ENCODE measurements at regions not wholly inside any gene's neighbourhood (a gene's known extent, or its start where the extent isn't known, plus 50 kb on each side); places are given as distances from the start of the nearest gene placed in this dataset.

DNA sequence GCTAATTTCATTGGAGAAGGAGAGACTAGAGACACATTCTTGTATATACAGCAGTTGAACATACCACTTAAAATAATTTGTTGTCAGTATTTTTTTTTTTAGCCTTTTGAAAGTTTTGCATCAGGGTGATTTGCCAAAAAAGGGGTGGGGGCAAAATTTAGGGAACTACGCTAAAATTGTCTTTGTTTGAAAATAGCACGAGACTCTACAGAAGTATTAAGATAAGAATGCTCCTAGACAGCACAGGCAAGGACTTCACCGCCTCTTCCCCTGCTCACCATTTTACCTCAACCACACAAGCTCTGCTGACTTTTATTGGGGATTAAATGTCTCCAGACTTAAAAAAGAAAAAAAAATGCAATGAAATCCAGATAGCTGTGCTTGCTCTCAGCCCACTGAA lies 236.1 kb upstream of the USP25 start:
- DNase-seq, result no peak

DNA sequence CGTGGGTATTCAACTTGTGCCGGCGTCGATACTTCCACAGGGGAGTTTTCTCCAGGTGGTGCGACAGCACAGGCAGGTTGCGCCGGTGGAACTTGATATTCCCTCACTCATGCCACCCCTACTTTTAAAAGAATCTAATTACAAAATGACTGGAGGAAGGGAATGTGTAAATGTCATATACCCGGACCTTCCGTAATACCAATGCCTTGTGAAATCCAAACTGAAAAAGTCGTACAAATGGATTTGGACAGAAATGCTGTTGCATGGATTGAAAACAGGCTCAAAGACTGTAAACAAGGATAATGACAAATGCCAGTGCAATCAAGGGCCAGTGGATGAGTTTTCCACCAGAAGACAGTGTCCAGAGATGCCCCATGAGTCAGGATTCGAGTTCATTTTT lies 235.3 kb upstream of the USP25 start:
- no peak for DNase-seq

DNA sequence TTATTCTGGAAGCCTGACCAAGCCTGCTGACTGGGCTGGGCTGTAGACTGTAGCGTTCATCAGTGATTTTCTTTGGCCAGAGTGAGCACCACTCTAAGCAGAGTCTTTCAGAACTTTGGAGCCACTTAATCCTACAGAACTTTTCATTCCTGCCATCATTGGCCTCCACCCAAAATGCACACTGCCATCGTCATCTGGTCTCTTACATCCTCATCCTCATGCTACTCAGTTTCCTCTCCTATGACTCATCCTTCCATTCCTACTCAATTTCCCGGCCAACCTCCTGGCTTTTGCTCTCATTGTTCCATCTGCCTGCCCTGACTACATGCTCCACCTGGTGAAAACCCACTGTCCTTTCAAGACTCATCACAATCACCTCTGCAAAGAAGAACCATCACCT lies 233.8 kb upstream of the USP25 start:
- no peak for DNase-seq

DNA sequence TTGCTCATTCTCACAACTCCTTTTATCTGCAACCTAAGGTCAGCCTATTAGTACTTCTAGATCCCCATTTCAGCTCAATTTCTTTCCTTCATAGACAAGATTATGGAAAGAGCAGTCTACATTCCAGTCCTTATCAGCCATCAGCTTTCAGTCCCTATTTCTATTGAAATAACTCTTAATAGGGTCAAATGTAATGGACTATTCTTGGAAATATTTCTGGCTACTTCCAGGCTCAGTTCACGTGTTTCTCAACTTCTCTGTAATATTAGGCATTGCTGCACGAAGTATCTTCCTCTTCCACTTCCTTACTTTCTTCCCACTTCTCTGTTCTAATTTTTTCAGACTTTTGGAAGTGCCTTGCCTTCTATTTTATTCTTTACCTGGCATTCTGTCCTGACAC lies 232.9 kb upstream of the USP25 start:
- DNase-seq, result no peak

DNA sequence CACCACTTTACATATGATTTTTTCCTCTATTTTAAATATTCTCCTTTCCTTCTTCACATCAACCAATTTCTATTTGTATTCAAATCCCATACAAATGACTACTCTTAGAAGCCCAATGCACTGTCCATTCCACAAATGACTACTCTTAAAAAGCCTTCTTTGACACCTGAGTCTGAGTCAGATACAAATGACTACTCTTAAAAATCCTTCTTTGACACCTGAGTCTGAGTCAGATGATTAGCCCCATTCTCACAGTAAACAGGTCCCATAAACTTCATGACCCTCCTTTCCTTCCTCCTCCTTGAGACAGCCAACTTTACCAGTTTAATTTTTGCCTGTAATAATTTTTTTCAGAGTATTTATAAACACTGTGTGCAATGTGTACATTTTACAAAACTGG lies 231.3 kb upstream of the USP25 start:
- DNase-seq, result no peak

DNA sequence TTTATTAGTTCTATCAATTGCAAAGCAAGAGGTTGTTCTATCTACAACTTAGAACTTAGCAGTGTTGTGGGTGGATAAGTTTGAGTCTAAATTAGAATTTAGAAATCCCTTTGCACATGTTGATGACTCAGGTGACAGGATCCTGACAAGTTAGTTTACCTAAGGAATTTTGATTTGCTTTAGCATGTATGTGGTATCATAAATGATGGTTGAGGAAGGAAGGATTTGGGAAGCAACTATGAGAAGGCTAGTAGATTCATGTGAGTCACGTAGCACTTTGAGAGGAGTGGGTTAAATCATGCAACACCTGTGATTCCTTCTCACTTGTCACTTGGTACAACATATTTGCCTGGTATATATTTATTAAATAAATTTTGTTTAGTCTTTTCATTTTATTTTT lies 223.7 kb upstream of the USP25 start:
- DNase-seq, result no peak

DNA sequence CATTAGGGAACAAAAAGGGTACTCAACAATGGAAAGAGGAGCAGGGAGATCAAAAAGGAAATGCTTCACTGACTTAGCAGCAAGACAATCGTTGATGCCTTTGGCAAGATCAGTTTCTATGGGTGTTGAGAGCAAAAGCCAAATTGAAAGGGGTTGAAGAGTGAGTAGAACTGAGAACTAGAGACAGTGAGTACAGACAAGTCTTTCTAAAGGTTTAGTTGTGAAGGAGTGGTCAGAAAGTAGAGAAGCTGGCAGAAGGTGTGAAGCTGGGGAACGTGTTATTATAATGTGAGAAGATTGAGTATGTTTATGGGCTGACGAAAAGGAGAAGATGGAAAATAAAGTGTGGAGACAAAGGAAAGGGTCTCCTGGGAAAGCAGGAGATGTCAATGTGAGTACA lies 221.2 kb upstream of the USP25 start:
- DNase-seq, result no peak

DNA sequence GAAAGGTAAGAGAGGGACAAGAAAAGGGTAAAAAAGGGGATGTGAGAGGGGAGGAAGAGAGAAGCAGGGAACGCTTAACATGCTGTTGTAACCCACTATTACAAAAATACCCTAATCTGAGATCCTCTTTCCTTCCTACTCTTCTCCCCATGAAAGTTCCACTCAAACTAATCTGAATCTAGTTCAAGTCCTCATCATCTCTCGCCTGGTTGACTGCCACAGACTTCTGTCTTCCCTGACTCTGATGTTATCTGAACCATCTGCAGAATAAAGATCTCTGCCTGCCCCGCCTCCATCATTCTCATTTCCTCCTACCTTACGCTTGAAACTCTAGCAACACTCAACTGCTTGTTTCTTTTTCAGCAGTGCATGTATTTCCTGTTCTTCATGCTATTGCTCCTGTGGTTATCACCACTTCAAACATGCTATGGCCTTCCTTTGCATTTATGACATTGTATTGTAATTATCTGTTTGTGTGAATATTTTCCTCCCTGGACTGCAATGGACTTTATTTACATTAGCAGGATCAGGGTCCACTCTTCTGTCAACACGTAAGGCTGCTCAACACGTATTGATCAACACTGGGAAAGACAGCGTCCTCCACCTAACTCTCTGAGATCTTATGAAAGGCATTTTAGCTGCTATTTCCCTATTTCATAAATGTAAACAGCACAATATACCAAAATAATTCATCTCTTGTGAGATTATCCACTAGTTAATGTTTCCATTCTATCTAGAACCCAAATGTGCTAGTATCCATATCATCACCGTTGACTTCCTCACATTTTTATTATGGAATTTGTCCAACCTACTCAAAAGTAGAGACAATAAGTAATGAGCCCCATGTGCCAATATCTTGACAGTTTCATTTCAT lies 215.5 kb upstream of the USP25 start:
- DNase-seq, result no peak

DNA sequence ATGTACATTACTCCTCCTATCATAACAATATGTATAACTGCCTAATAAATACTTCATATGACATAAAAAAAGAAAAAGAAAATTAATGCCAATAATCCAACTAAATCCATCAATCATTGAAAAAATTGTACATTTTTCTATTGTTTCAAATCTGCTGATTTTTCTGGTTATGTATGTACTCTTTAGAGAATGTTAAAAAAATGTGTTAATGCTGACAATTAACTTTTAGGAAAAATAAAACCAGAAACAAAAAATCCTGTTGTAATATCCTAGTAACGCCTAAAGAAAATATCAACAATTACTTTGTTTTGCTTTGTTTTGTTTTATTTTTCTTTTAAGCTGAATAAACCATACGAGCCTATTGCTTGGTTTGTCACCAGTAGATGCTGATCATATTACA lies 213.9 kb upstream of the USP25 start:
- no peak for DNase-seq

DNA sequence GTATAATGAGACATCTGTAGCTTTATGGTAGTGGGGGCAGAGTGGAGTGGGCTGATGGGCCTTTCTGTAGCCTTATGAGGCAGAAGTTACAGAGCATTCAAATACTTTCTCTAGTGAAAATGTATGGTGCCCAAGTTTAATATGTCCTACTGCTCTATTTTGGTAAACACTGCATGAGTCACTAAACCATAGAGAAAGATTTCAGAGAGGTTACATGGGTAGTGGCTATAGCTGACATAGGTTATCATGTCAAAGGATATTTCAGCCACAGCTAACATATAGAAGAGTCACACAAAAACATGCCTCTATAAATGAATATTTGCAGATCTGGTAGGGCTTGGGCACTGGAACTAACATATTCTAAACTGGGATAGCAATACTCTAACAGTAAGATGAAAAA lies 212.4 kb upstream of the USP25 start:
- no peak for DNase-seq

DNA sequence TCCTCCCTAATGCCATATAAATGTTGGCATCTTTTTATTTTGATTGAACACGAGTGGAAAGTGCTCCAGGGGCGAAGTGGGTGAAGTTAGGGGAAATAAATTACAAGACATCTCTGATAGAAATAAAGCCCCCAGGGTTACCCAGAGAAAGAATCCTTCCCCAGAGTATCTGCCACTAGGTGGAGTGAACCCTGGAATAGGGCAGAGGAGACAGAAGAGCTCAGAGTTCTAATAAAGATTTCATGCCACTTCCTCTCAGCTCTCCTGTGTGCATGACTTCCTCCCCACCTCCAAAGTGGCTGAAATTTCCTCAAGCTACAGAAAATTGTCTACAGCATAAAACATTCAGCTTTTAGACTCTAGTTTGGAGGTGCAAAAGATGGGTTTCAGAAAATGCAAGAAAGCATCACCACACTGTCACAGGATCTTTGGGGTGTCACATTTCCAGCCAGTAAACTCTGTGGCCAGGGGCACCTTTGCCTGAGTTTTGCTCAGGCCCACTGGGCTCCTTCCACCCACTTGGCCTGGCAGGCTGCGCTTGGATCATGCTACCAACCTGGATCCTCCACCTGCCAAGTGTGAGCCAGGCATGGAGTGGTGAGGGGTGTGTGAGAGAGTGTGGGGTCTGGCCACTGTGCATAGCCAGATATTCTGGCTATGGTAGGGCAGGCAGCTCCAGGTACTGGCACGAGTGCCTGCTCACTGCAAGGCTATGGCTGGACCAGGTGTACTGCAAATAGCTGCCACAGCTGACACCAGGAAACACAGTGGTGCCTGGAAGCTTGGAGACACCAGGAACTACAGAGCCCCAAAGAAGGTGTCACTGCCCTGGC lies 208.8 kb upstream of the USP25 start:
- DNase-seq, result no peak

DNA sequence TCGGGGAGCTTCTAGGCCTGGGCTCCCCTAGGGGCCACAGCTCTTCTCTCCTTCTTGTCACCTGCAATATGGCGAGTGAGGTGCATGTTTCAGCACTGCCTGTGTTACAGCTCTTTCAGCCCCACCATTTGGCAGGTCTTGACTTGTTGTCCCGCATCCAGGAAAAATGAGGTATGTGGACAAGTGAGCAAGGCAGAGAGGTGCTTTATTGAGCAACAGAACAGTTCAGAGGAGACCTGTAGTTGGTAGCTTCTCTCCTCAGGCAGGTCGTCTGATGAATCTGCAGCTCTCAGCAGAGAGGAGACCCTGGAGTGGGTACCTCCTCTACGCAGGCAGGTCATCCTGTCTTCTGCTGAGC lies 208.2 kb upstream of the USP25 start:
- DNase-seq, result no peak

DNA sequence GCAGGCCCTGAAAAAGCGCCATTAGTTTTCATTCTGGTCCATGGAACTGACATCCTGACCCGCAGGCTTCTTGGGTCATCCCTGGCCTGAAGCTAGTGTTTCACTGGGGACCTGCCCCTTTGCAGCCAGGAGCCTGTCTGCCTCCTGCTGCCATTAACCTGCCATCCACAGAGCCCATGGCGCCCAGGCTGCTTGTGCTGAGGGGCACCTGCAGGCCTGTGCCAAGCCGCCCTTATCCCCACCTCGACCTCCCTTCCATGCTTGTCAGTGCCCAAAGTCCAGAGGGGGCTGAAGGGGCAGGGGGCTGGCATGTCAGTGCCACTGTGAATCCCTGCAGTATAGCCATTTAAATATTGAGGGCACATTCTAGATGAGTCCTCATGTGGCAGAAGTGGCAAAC lies 207.6 kb upstream of the USP25 start:
- DNase-seq, result no peak

DNA sequence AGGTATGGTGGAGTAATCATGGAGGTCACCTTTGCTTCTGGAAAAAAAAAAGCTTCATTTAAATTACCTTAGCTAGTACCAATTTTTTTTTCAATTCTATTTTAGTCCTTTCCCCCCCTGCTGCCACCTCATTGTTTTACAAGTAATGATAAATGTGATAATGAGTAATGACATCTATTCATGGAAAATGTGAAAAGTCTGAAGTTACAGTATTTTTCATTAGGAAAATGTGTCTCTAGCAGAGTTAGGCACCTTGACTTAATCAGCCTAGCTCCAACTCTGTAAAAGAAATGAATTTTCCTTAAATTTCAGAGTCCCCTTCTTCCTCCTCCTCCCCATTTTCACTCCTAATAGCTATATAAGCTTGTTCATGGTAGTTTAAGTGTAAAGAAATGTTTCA lies 204.9 kb upstream of the USP25 start:
- no peak for DNase-seq

DNA sequence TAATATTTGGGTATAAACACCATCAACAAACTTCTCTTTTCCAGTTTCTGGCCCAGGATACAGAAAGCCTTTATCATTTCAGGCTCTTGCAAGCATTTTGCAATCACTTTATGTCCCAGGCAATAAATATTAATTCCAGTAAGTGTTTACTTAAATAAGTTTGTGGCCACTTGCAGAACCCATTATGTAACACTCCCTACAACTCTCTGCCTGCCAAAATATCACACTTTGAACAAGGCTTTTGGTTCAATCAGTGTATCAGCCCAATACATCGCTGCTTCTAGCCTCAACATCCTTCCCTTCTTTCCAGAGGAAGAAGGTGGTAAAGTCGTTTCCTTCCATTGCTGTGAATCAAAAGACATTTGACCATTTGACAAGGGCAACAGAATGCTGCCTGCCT lies 203.0 kb upstream of the USP25 start:
- DNase-seq, result no peak

DNA sequence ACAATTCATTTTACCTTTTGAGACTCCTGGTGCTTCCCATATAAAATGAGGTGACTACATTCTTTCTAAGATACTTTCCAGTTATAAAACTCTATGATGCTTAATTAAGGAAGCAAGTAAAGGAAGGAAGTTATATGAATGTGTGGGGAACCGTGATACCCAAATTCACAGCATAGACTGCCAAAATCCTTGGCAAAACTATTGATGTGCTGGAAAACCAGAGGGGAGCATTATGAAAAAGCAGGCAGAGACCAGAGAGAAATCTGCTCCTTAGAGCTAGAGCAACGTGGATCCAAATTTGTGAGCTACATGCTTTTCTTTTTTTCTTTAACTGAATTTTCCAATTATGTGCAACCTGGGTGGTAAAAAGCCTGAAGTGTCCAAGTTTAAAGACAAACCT lies 201.4 kb upstream of the USP25 start:
- no peak for DNase-seq

DNA sequence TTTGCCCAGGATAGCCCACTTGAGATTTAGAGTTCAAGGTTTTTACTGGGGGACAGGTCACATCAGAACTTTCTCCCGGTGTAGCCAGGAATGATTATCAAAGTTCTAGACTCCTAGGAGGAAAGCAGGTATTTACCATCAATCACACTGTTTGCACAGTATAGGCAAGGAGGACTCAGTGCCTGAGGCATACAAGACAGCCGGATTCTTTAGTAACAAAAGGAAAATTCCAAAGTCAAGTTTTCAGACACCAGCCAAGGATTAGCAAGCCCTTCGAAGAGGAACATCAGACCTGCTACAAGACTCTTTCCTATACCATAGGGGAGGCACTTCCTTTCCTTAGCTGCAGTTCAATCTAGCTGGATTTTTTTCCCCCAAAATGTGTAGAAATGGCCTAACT lies 197.8 kb upstream of the USP25 start:
- DNase-seq, result no peak

DNA sequence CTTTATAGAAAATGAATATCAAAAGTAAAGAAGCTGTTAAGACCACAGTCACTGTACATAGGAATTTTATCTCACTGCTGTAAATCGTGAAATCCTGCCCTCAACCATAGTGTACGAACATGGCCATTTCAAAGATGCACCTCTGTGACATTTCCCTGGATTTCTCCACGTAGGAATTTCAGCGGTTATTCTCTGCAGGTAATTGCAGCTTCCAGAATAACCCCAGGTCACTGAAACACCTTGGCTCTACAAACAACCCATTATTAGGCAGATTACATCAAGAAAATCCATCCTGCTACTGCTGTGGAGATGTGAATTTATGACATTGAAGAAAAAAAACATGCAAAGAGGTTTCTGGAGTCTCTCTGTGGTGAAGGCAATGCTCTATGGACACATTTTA lies 196.2 kb upstream of the USP25 start:
- no peak for DNase-seq

DNA sequence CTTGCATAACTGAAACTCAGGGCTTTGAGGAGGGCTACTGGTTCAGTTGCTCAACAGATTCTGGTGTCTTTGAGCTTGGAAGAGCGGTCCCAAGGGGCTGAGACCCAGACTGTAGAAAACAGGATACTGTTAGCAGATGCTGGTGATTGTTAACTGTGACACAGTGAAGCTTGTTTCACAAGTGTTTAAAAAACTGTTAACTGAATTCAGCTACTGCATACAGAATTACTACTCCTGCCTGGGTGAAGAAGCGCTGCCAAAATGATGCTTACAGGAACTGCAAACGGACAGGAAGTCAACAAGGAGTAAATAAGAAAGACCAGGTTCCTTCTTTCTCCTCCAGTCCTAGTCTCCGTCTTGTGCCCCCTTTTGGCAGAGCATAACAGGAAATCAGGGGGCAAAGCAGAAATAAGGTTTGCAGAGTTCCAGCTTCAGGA lies 195.3 kb upstream of the USP25 start:
- DNase-seq, result no peak

DNA sequence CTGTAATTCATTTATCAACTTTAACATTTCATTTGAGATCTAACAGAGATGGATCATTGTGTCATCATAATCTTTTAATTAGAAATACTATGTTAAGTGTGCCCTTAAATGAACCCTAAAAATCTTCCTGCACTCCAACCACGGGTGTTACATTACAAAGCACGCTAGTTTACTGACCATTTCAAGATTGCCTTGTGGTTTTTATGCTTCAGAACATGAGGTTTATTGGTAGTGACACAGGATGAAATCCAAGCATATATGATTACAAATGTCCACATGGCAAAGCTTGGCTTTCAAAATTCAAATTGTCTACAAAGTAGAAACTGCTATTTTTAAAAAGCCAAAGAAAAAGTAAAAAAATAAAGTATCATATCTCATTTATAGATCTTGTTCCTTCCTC lies 190.4 kb upstream of the USP25 start:
- DNase-seq, result no peak

DNA sequence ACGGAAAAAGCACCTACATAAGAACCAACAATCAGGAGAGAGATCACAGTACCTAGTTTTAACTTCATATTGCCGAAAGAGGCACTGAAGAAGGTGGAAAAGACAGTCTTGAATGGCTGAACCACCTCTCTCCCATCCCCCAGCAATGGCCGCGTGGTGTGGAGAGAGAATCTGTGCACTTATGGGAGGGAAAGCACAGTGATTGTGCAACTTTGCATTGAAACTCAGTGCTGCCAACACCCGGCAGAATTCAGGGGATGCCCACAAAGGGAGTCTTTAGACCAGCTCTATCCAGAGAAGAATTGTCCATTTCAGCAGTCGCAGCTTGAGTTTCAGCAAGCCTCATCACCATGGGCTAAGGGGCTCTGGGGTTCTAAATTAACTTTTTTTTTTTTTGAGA lies 186.3 kb upstream of the USP25 start:
- DNase-seq, result no peak

DNA sequence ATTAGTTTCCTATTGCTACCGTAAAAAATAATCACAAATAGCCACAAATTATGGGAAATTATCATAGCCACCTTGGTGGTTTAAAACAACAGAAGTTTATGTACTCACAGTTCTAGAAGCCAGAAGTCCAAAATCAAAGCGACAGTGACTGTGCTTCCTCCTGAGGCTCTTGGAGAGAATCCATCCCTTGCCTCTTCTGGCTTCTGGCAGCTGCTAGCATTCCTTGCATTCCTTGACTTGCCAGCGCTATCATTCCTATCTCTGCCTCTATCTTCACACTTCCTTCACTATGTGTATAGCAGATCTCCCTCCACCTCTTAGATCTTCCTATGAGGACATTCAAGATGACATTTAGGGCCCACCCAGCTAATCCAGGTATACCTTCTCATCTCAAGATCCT lies 180.1 kb upstream of the USP25 start:
- no peak for DNase-seq

DNA sequence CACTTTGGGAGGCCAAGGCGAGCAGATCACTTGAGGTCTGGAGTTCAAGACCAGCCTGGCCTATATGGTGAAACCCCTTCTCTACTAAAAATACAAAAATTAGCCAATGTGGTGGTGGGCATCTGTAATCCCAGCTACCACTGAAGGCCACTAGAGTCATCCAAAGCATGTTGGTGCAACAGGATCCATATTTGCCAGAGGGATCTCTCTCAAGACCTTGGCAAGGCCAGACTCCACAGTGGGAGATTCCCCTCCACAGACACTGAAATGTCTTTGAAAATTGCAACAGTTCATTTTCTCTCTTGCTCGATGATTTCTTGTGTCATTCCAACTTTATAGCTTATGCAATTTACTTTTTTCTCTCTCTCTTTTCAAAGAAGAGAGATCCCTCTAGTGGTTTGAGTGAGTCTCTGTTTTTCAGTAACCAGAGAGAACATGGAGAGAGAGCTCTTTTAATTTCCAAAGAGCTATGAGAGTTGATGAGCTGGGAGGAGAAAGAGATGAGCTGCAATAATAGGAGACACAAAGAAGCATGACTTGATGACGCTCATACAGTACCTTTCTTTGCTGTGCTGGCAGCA lies 176.8 kb upstream of the USP25 start:
- peak in 1 of 2 experiments; percentile 27 for DNase-seq

DNA sequence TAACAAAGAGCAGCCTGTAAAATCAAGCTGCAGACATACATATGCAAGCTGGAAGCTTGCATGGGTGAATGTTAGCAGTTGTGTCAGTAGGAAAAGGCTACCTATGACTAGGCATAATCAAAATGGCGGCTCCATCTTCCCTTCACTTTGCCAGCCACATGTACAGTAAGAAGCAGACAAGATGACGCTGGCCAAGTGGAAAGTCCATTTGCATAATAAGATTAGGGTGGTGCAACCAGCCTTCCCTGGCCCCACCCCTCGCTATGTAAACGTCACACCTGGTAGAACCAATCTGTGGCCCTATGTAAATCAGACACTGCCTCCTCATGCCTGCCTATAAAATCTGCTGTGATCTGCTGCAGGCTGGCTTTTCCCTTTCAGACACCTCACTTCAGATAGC lies 171.9 kb upstream of the USP25 start:
- peak; percentile 35 to 54 for DNase-seq

Data from NCI-H526 (cell line).